PFSK-1 (cell line): ENCODE measurements at regions not wholly inside any gene's neighbourhood (a gene's known extent, or its start where the extent isn't known, plus 50 kb on each side); places are given as distances from the start of the nearest gene placed in this dataset.

Source experiments
- FOXP2 ChIP-seq: optimal IDR thresholded peaks from 2 replicates; pipeline ENCODE3; 2011; ENCODE audit warnings: borderline replicate concordance, control low read depth, inconsistent platforms; ENCODE audit not compliant: insufficient read depth; ENCODE audit errors: extremely low read length, extremely low read depth
- POLR2AphosphoS5 ChIP-seq: IDR thresholded peaks from 2 replicates; pipeline ENCODE4 v1.6.1; 2012; ENCODE audit warnings: low read depth, mild to moderate bottlenecking, control low read depth, low read length, moderate library complexity
- REST ChIP-seq, 2 experiments: IDR thresholded peaks; 2 replicates each; pipeline versions ENCODE4 v1.6.1 to v1.8.0; 2011 to 2012; ENCODE audit warnings: low read depth in 2 of 2, low read length in 2 of 2, control low read depth in 1 of 2, inconsistent platforms in 1 of 2, mild to moderate bottlenecking in 1 of 2, moderate library complexity in 1 of 2; ENCODE audit not compliant: insufficient read depth in 1 of 2
- TAF1 ChIP-seq: IDR thresholded peaks from 2 replicates; pipeline ENCODE4 v1.6.1; 2012; ENCODE audit warnings: low read length, control low read depth, borderline replicate concordance; ENCODE audit not compliant: insufficient read depth

- TF ChIP-seq POLR2AphosphoS5: no peak
- TF ChIP-seq REST (IDR thresholded peaks at IDR 0.05; ENCODE audit: insufficient read depth in 1 of 2, low read depth in 2 of 2, low read length in 2 of 2): no peak
- TF ChIP-seq TAF1: no peak
- TF ChIP-seq FOXP2: no peak
Observed at GRCh38 chr3:159838938-159839337, 149.7 kb upstream of the IL12A start.
